NT2/D1 (cell line): ENCODE measurements at regions not wholly inside any gene's neighbourhood (a gene's known extent, or its start where the extent isn't known, plus 50 kb on each side); places are given as distances from the start of the nearest gene placed in this dataset.

Experiments used
- SUZ12 ChIP-seq: IDR thresholded peaks from 2 replicates; pipeline ENCODE4 v1.6.1; 2011; ENCODE audit not compliant: insufficient read length, insufficient read depth; ENCODE audit errors: extremely low read depth
- YY1 ChIP-seq: IDR thresholded peaks from 2 replicates; pipeline ENCODE4 v1.6.1; 2011; ENCODE audit not compliant: insufficient read length, insufficient read depth
- ZNF274 ChIP-seq: IDR thresholded peaks from 2 replicates; pipeline ENCODE4 v1.6.1; 2011; ENCODE audit warnings: mild to moderate bottlenecking, low read depth, low read length

DNA sequence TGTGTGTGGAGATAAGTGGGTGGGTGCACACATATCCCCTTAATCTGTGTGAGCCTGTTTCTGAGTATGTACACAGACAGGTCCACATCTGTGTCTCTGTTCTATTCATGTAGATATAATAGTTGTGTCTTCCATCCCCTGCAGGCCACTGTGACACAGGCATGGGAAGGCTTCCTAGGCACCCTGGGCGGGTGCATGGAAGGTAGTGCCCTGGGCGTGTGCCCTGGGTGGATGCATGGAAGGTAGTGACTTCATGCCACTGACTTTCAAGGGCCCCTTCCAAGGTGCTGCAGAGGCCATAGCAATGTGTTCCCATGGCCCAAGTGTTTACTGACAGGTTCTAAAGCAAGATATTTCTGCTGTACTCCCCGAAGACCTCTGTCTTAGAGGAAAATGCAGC is 462.5 kb upstream of the HS6ST1 start:
- TF ChIP-seq YY1 = no peak
- TF ChIP-seq SUZ12 = no peak
- no peak for TF ChIP-seq ZNF274
